ENCODE measurements at regions not wholly inside any gene's neighbourhood (a gene's known extent, or its start where the extent isn't known, plus 50 kb on each side); places are given as distances from the start of the nearest gene placed in this dataset.

DNA sequence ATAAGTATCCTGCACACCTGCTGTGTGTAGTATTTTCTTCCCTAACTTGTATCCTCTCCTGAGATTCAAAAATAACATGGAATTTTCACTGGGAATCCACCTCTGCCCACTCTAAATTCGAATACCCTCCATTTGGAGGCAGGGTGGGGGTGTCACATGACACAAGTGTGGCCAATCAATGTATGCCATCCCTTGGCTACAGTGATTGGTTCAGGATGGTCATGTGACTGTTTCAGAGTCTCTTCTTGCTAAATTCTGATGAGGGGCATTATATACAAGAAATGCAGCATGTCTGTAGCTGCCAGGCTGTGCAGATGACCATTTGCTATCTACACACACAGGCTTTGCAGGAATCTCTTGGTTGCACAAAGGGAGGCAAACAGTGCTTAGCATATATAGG, 86.8 kb upstream of the TMEM132C start:
- DNase-seq (ENCODE audit: low spot score): no peak
- H3K27ac ChIP-seq: no peak overlapping the region
- H3K4me3 ChIP-seq: no peak overlapping the region
- TF ChIP-seq, protein P1, sequence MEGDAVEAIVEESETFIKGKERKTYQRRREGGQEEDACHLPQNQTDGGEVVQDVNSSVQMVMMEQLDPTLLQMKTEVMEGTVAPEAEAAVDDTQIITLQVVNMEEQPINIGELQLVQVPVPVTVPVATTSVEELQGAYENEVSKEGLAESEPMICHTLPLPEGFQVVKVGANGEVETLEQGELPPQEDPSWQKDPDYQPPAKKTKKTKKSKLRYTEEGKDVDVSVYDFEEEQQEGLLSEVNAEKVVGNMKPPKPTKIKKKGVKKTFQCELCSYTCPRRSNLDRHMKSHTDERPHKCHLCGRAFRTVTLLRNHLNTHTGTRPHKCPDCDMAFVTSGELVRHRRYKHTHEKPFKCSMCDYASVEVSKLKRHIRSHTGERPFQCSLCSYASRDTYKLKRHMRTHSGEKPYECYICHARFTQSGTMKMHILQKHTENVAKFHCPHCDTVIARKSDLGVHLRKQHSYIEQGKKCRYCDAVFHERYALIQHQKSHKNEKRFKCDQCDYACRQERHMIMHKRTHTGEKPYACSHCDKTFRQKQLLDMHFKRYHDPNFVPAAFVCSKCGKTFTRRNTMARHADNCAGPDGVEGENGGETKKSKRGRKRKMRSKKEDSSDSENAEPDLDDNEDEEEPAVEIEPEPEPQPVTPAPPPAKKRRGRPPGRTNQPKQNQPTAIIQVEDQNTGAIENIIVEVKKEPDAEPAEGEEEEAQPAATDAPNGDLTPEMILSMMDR (IDR thresholded peaks at IDR 0.05): no peak

DNA sequence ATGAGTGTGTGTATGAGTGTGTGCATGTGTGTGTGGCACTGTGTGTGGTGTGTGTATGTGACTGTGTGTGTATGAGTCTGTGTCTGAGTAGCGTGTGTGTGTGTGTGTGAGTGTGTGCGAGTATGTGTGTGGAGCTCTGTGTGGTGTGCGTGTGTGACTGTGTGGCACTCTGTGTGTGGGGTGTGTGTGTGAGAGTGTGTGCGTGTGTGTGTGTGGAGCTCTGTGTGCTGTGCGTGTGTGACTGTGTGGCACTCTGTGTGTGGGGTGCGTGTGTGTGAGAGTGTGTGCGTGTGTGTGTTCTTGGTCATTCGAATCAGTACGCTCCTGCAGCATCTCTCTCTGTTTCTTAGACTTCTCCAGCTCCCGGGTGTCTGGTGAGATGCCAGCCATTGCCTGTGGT, 76.9 kb upstream of the TMEM132C start:
- H3K27ac ChIP-seq: no peak overlapping the region
- DNase-seq (ENCODE audit: low spot score): no peak
- TF ChIP-seq, protein P1 (IDR thresholded peaks at IDR 0.05): no peak
- H3K4me3 ChIP-seq: no peak overlapping the region

DNA sequence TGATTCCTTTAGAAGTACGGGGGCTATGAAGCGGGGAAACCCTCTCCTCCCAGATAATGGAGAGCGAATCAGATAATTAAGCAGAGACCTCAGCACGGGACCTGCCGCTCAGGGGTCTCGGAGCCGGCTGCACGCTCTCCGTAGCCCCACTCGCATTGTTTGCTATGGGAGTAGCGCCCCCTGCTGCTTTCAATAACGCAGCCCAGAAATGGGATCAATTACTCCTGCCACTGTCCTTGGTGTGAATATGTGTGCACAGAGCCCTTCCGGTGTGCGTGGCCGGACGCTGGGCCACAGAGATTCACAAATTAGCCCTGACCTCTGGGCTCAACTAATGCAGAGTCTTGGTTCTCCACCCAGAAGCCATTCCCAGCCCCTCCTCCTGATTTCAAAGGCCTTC, 76.4 kb upstream of the TMEM132C start:
- no peak overlapping the region for H3K27ac ChIP-seq
- no peak for DNase-seq (ENCODE audit: low spot score)
- TF ChIP-seq, protein P1 (IDR thresholded peaks at IDR 0.05): no peak
- H3K4me3 ChIP-seq: no peak overlapping the region

DNA sequence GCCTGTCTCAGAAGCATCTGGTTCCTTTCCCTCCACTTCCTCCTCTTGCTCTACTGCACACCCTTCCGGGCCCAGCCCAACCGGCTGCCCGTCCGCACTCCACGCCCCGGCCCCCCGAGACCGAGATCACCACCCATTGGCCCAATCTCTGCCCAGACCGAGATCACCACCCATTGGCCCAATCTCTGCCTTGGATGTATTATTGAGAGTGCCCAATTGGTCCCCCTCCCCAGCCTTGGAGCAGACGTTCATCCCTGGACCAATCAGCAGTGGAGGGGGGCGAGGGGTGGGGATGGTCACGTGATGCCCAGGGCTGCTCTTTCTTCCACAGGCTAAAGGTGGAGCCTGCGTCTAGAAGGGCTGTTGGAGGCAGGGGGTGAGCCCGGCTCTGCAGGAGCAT, 75.6 kb upstream of the TMEM132C start:
- Histone ChIP-seq H3K27ac (no peak overlapping the region), H3K4me3 (no peak overlapping the region)
- no peak for DNase-seq (ENCODE audit: low spot score)
- TF ChIP-seq, protein P1 (IDR thresholded peaks at IDR 0.05): no peak

DNA sequence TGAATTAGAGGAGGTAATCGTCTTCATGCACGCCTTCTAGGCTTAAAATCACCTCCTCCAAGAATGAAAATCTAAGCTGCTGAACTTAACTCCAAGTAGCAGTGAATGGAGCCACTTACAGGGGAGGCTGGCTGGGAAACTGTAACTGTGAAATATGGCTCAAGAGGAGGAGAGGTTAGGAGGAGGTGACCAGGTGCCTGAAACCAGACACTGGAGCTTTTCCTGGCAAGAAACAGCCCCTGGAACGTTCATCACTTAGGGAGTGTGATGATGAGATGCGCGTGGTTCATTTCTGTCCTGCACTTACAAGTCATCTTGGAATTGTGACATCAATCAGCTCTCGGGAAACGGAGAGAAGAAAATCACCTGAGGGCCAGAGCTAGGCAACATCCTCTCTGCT, 62.3 kb upstream of the TMEM132C start:
- Histone ChIP-seq H3K27ac (no peak overlapping the region), H3K4me3 (no peak overlapping the region)
- DNase-seq (ENCODE audit: low spot score): no peak
- TF ChIP-seq, protein P1 (IDR thresholded peaks at IDR 0.05): no peak

DNA sequence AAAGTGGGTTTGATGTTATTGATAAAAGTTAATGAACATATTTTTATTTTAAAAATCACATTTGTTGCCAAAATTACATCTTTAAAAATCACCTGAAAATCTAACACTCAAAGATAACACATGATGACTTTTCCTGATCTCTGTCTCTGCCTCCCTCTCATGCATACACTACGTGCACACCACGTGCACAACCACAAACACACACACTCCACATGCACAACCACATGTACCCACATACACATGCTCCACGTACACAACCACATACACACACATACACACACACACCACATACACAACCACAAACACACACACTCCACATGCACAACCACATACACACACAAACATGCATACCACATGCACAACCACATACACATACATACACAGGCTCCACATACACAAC, 61.8 kb upstream of the TMEM132C start:
- TF ChIP-seq, protein P1 (IDR thresholded peaks at IDR 0.05): no peak
- DNase-seq (ENCODE audit: low spot score): no peak
- H3K4me3 ChIP-seq: no peak overlapping the region

DNA sequence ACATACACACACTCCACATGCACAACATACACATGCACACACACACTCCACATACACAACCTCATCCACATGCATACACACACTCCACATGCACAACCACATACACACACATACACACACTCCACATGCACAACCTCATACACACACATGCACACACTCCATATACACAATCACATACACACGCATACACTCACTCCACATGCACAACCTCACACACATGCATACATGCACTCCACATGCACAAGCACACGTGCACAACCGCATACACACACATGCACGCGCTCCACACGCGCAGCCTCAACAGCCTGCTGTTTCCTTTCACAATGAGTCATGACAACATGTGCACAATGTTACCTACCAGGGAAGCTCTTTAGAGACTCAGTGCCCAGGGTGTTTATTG, 61.2 kb upstream of the TMEM132C start:
- no peak for DNase-seq (ENCODE audit: low spot score)
- H3K27ac ChIP-seq: no peak overlapping the region
- TF ChIP-seq, protein P1 (IDR thresholded peaks at IDR 0.05): no peak
- H3K4me3 ChIP-seq: no peak overlapping the region

More for the DNA sequence above, 61.8 kb upstream of the TMEM132C start:
- no peak overlapping the region for H3K27ac ChIP-seq

Measured in coronary artery (tissue), 2 donors.